Muscle layer of duodenum (tissue), 2 donors: ENCODE measurements at regions not wholly inside any gene's neighbourhood (a gene's known extent, or its start where the extent isn't known, plus 50 kb on each side); places are given as distances from the start of the nearest gene placed in this dataset.
"Not testable (repeated sequence)": the region's sequence is repeated elsewhere in the genome, so short reads cannot be mapped to it uniquely, and the experiment has no call there.

ENCODE experiments used
- H3K27ac ChIP-seq: one replicate; pipeline ENCODE4 v1.7.0; 2013; ENCODE audit warnings: mild to moderate bottlenecking, low read length
- H3K27me3 ChIP-seq: one replicate; pipeline ENCODE4 v1.7.0; 2013; ENCODE audit warnings: low read depth, mild to moderate bottlenecking, control low read depth, low read length
- H3K36me3 ChIP-seq, 2 donors: one replicate each; pipeline ENCODE4 v1.7.0; 2013; ENCODE audit warnings: low read length in 2 of 2, control low read depth in 1 of 2, mild to moderate bottlenecking in 1 of 2; ENCODE audit not compliant: insufficient read depth in 2 of 2, control insufficient read depth in 1 of 2
- H3K4me1 ChIP-seq, 2 donors: one replicate each; pipeline ENCODE4 v1.7.0; 2013; ENCODE audit warnings: low read length in 2 of 2, mild to moderate bottlenecking in 2 of 2, control low read depth in 1 of 2, moderate library complexity in 1 of 2; ENCODE audit not compliant: insufficient read depth in 2 of 2, control insufficient read depth in 1 of 2
- H3K4me3 ChIP-seq, 2 donors: one replicate each; pipeline ENCODE4 v1.7.0; 2013; ENCODE audit warnings: low read length in 2 of 2, low read depth in 1 of 2, mild to moderate bottlenecking in 1 of 2
- H3K9me3 ChIP-seq, 2 donors: one replicate each; pipeline ENCODE4 v1.7.0; 2013; ENCODE audit warnings: low read length in 2 of 2, control low read depth in 1 of 2, mild to moderate bottlenecking in 1 of 2; ENCODE audit not compliant: control insufficient read depth in 1 of 2
- donor health status: healthy.

DNA sequence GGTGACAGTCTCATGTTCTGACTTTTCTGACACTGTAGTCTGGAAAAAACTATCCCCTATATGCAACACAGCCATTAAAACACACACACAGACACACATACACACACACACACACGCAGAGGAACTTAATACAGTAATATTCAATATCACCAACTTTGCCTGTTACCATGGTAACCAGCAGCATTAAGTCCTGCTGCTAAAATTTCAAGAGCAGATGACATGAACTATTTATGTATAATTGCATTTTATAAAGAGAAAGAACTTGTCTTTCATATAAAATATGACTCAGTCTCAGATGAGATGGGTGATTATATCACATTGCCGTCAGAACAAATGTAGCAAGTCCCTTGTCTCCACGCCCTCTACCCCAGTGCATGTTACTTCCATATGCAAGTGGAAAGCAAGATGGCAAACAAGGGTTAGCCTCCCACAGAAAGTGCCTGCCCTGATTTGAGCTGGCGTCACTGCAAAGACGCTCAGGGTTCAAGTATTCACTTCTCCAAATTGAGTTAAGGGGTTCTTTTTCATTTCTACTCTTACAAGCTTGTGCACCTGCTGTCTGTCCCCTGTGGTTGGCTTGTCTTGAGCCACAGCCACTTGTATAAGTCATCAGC is 576.8 kb downstream of the UQCRFS1 start:
- Histone ChIP-seq H3K27me3 (no peaks in the 10 kb centered on the region), H3K36me3 (no peaks in the 10 kb centered on the region), H3K4me1 (no peaks in the 10 kb centered on the region), H3K27ac (no peak overlapping the region), H3K4me3 (no peak overlapping the region), H3K9me3 (no peaks in the 10 kb centered on the region)

DNA sequence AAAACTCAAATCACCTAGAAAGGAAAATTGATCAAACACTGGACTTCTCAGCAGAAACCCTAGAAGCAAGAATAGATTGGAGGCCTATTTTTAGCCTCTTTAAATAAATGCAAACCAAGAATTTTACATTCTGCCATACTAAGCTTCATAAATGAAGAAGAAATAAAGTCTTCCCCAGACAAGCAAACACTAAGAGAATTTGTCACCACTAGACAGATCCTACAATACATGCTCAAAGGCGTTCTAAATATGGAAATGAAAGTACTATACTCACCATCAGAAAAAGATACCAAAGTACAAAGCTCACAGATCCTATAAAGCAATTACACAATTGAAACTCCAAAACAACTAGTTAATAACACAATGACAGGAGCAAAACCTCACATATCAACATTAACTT is 578.1 kb downstream of the UQCRFS1 start:
- no peaks in the 10 kb centered on the region for H3K9me3 ChIP-seq
- no peak overlapping the region for H3K4me3 ChIP-seq
- no peak overlapping the region for H3K27ac ChIP-seq
- H3K36me3 ChIP-seq, result no peaks in the 10 kb centered on the region
- no peaks in the 10 kb centered on the region for H3K4me1 ChIP-seq
- no peaks in the 10 kb centered on the region for H3K27me3 ChIP-seq

DNA sequence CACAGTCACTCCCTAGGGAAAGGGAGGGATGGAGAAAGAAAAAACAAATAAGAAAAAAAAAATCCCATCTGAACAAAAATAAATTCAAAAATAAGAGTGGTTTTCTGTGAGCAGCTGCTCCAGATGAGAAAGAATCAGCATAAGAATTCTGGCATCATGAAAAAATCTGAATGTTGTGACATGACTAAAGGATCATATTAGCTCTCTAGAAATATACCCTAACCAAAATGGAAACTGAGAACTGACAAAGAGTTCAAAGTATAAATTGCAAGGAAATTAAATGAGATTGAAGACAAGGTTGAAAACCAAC is 579.0 kb downstream of the UQCRFS1 start:
- no peaks in the 10 kb centered on the region for H3K36me3 ChIP-seq
- H3K27ac ChIP-seq, result no peak overlapping the region
- H3K4me3 ChIP-seq, result no peak overlapping the region
- H3K9me3 ChIP-seq, result no peaks in the 10 kb centered on the region
- no peaks in the 10 kb centered on the region for H3K4me1 ChIP-seq
- no peaks in the 10 kb centered on the region for H3K27me3 ChIP-seq

- Histone ChIP-seq H3K4me3 (no peak overlapping the region), H3K27me3 (no peaks in the 10 kb centered on the region)
Measured at GRCh38 chr19:28633319-28634018, 579.5 kb downstream of the UQCRFS1 start.

DNA sequence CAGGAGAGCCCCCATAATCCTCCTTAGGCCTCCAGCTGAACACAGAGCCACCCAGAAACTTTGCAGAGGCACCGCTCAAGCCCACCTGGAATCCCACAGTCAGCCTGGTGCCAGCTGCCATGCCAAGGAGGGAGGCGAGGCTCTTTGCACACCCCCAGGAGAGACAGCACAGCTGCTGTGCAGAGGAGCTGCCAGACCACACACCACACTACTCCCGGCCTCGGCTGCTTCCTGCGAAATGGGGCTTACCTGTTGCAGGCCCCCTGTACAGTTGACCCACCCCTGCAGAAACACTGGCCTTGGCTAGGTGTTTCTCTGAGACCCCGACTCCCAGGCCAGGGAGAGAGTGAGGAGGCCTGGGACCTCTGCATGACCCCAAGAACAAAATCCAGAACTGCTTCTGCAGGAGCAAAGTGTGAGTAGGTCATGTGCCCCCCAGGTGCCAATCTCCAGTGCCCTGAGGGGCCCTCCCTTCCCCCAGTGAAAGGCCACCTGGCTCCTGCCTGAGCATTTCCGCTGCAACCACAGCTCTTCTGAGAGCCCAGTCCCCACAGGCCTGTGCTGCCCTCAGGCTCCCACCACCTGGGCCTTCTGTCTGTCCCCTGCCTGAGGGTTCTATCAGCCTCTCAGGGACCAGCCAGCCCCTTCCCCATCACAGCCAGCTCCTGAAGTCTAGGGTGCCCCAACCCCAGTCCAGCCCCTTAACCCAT is 580.4 kb downstream of the UQCRFS1 start:
- H3K4me1 ChIP-seq, result no peaks in the 10 kb centered on the region
- H3K4me3 ChIP-seq, result no peak overlapping the region
- no peaks in the 10 kb centered on the region for H3K36me3 ChIP-seq
- peaks cover 2 to 3% of the 10 kb centered on the region in 2 donors for H3K9me3 ChIP-seq
- H3K27me3 ChIP-seq, result no peaks in the 10 kb centered on the region
- H3K27ac ChIP-seq, result no peak overlapping the region

More at GRCh38 chr19:28633319-28634018, 579.5 kb downstream of the UQCRFS1 start:
- H3K36me3 ChIP-seq, result no peaks in the 10 kb centered on the region
- H3K4me1 ChIP-seq, result no peaks in the 10 kb centered on the region
- no peaks in the 10 kb centered on the region for H3K9me3 ChIP-seq
- H3K27ac ChIP-seq, result no peak overlapping the region

DNA sequence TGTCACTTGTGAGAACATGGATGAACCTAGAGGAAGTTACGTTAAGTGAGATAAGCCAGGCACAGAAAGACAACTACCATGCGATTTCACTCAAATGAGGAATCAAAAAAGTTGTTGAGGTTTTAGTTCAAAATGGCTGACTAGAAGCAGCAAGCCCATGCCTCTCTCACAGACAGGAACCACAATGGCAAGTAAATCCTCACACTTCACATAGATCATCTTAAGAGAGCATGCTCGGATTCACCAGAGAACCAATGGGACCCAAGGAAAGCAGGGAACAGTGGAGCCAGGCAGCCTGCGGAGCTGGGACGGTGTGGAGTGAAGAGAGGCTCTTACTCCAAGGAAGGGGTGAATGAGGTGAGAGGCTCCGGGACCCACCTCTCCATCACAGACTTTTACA is 581.0 kb downstream of the UQCRFS1 start:
- H3K4me3 ChIP-seq, result no peak overlapping the region
- H3K36me3 ChIP-seq, result no peaks in the 10 kb centered on the region
- H3K4me1 ChIP-seq, result no peaks in the 10 kb centered on the region
- no peak overlapping the region for H3K27ac ChIP-seq
- no peaks in the 10 kb centered on the region for H3K27me3 ChIP-seq
- H3K9me3 ChIP-seq, result peaks cover 3 to 5% of the 10 kb centered on the region in 2 donors

- Histone ChIP-seq H3K9me3 (peaks cover 3 to 5% of the 10 kb centered on the region in 2 donors), H3K36me3 (no peaks in the 10 kb centered on the region), H3K4me3 (no peak overlapping the region), H3K4me1 (no peaks in the 10 kb centered on the region), H3K27ac (no peak overlapping the region), H3K27me3 (no peaks in the 10 kb centered on the region)
Measured at GRCh38 chr19:28627669-28628068, 585.3 kb downstream of the UQCRFS1 start.

GRCh38 chr19:28626407-28626806 is 586.5 kb downstream of the UQCRFS1 start:
- not testable (repeated sequence) for H3K27ac ChIP-seq, H3K27me3 ChIP-seq, H3K9me3 ChIP-seq, H3K36me3 ChIP-seq, H3K4me1 ChIP-seq, H3K4me3 ChIP-seq

GRCh38 chr19:28619816-28620429 is 593.0 kb downstream of the UQCRFS1 start:
- H3K27me3 ChIP-seq, result no peaks in the 10 kb centered on the region
- H3K9me3 ChIP-seq, result peaks cover under 1 to 8% of the 10 kb centered on the region in 2 donors
- no peak overlapping the region for H3K4me3 ChIP-seq
- H3K36me3 ChIP-seq, result no peaks in the 10 kb centered on the region
- no peak overlapping the region for H3K27ac ChIP-seq
- no peaks in the 10 kb centered on the region for H3K4me1 ChIP-seq

- no peaks in the 10 kb centered on the region for H3K36me3 ChIP-seq
- peaks cover 11 to 21% of the 10 kb centered on the region in 2 donors for H3K9me3 ChIP-seq
- no peak overlapping the region for H3K4me3 ChIP-seq
- no peak overlapping the region for H3K27ac ChIP-seq
- no peaks in the 10 kb centered on the region for H3K4me1 ChIP-seq
- no peaks in the 10 kb centered on the region for H3K27me3 ChIP-seq
Measured at GRCh38 chr19:28618504-28618903, 594.4 kb downstream of the UQCRFS1 start.

- no peak overlapping the region for H3K4me3 ChIP-seq
- H3K4me1 ChIP-seq, result no peaks in the 10 kb centered on the region
- H3K27ac ChIP-seq, result no peak overlapping the region
- peaks cover 11 to 24% of the 10 kb centered on the region in 2 donors for H3K9me3 ChIP-seq
- no peaks in the 10 kb centered on the region for H3K27me3 ChIP-seq
- no peaks in the 10 kb centered on the region for H3K36me3 ChIP-seq
Measured at GRCh38 chr19:28615966-28616365, 597.0 kb downstream of the UQCRFS1 start.
